Fibroblast of the aortic adventitia (primary cell): ENCODE measurements at regions not wholly inside any gene's neighbourhood (a gene's known extent, or its start where the extent isn't known, plus 50 kb on each side); places are given as distances from the start of the nearest gene placed in this dataset.

Experiments
- DNase-seq: peaks from one replicate; pipeline ENCODE4 v3.0.0-alpha.2; 2010; ENCODE audit warnings: low read depth
- H3K4me3 ChIP-seq: 2 replicates; pipeline ENCODE4 v1.5.1; 2011; ENCODE audit warnings: low read depth, mild to moderate bottlenecking, control low read depth, low read length, moderate library complexity
- CTCF ChIP-seq: IDR thresholded peaks from 2 replicates; pipeline ENCODE4 v1.5.1; 2011; ENCODE audit warnings: mild to moderate bottlenecking, low read length, control low read depth, inconsistent platforms; ENCODE audit not compliant: insufficient read depth

- TF ChIP-seq CTCF: no peak
- peak; percentile 68 for DNase-seq
- H3K4me3 ChIP-seq: no peak overlapping the region
Observed at GRCh38 chr6:3520281-3521230, 63.7 kb upstream of the SLC22A23 start.

GRCh38 chr6:3518356-3519190 is 61.7 kb upstream of the SLC22A23 start:
- no peak overlapping the region for H3K4me3 ChIP-seq
- DNase-seq: peak; percentile 83
- no peak for TF ChIP-seq CTCF

- H3K4me3 ChIP-seq: no peak overlapping the region
- peak; percentile 96 for DNase-seq
- no peak for TF ChIP-seq CTCF
Observed at GRCh38 chr6:3517350-3517749, 60.5 kb upstream of the SLC22A23 start.

GRCh38 chr6:3516092-3516491 is 59.2 kb upstream of the SLC22A23 start:
- no peak for TF ChIP-seq CTCF
- no peak overlapping the region for H3K4me3 ChIP-seq

GRCh38 chr6:3515669-3516068 is 58.8 kb upstream of the SLC22A23 start:
- no peak for DNase-seq
- TF ChIP-seq CTCF: no peak
- H3K4me3 ChIP-seq: no peak overlapping the region

More at GRCh38 chr6:3516092-3516491, 59.2 kb upstream of the SLC22A23 start:
- DNase-seq: no peak

- DNase-seq: no peak
- no peak for TF ChIP-seq CTCF
- H3K4me3 ChIP-seq: no peak overlapping the region
Observed at GRCh38 chr6:3513416-3513815, 56.6 kb upstream of the SLC22A23 start.
